Esophagus squamous epithelium (tissue), 5 donors: ENCODE measurements at regions not wholly inside any gene's neighbourhood (a gene's known extent, or its start where the extent isn't known, plus 50 kb on each side); places are given as distances from the start of the nearest gene placed in this dataset.

ENCODE experiments used
- DNase-seq: peaks from one replicate; lab custom pipeline; 2025; lab: John Stamatoyannopoulos, UW
- H3K27ac ChIP-seq, 4 donors: fragments of 200-600 bp; sonication (generic); one replicate each; pipeline ENCODE4 v1.5.1; 2016 to 2019; ENCODE audit warnings: mild to moderate bottlenecking in 1 of 4
- H3K27me3 ChIP-seq, 4 donors: fragments of 200-600 bp; sonication (generic); 1 replicate in 3 of 4; 2 replicates in 1 of 4; pipeline versions ENCODE4 v1.5.1 to v1.6.0; 2017 to 2021; ENCODE audit warnings: antibody characterized with exemption in 1 of 4
- H3K36me3 ChIP-seq, 3 donors: fragments of 200-600 bp; sonication (generic); one replicate each; pipeline ENCODE4 v1.5.1; 2016 to 2019
- H3K4me1 ChIP-seq, 3 donors: fragments of 200-600 bp; sonication (generic); one replicate each; pipeline ENCODE4 v1.5.1; 2017 to 2019
- H3K4me3 ChIP-seq, 4 donors: fragments of 200-600 bp; sonication (generic); 1 replicate in 3 of 4; 2 replicates in 1 of 4; pipeline ENCODE4 v1.5.1; 2016 to 2019; ENCODE audit warnings: mild to moderate bottlenecking in 2 of 4, moderate library complexity in 1 of 4
- H3K9me3 ChIP-seq, 3 donors: fragments of 200-600 bp; sonication (generic); one replicate each; pipeline ENCODE4 v1.5.1; 2016 to 2019
- CTCF ChIP-seq, 6 experiments: fragments of 450-650 bp in 4 of 6; fragments of 200-600 bp in 2 of 6; sonication (generic) in 2 of 6; IDR thresholded peaks; one replicate each; pipeline ENCODE4 v1.5.1; 2016 to 2019; ENCODE audit warnings: antibody characterized with exemption in 6 of 6, mild to moderate bottlenecking in 4 of 6, moderate library complexity in 4 of 6
- POLR2A ChIP-seq, 4 donors: fragments of 450-650 bp; IDR thresholded peaks; one replicate each; pipeline ENCODE4 v1.6.1; 2017; ENCODE audit warnings: antibody characterized with exemption in 4 of 4, mild to moderate bottlenecking in 4 of 4, moderate library complexity in 3 of 4
- WGBS, 2 donors: methylation state at CpG; one replicate each; pipeline ENCODE4 v1.1.5; 2018; 5-methylcytosine and 5-hydroxymethylcytosine counted together
- intact Hi-C: fragments of 100-400 bp; cut with DNase I; formaldehyde crosslinking; loops from one replicate; pipeline ENCODE4 v1.15.0; 2022
- donor health status: DM: yes; HTN: yes; CAD: no.

DNA sequence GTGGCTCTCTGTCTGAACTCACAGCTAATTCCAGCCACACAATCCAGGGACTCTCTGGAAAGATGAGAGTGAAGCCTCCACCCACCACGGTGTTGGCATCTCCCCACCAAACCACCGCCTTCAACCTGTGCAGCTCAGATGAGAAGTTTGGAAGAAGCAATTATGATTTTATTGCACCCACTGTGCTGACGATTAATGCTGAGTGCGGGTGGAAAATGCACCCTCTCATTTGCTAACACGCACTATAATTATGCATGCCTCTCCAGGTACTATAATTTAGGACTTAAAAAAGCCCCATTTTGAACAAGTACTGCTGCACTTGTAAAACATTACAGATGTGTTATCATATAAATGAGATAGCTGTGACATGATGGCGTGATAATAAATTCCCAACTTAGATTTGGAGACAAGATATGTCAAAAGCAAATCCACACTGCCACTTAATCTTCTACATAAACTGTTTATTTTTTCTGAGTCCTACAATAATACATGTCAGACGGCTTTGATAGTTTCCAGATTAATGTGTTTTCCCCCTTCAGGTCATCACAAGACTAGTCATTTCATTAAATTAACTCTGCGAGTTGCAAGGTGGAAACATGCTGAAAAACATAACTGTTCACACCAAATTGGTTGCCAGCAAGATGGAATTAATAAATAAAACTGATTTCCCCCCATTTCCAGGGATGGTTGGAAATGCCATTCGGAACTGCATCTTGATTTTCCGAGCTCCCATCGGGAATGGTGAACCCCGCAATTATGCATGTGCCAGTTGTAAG lies 466.5 kb upstream of the MAF start:
- DNase-seq = no peak
- 70 to 73% methylated on average over 12 of the region's 12 CpGs for WGBS, 2 donors
- H3K27me3 ChIP-seq = no peaks in the 10 kb centered on the region
- H3K27ac ChIP-seq = peak overlapping the region in 1 of 4 donors; percentile 52
- H3K4me1 ChIP-seq = peaks cover 3 to 62% (median 6%) of the 10 kb centered on the region in 3 donors
- no peak overlapping the region for H3K4me3 ChIP-seq
- intact Hi-C loops = no loop called here
- H3K36me3 ChIP-seq = no peaks in the 10 kb centered on the region
- no peaks in the 10 kb centered on the region for H3K9me3 ChIP-seq
- no peak for TF ChIP-seq CTCF (IDR thresholded peaks at IDR 0.05)
- TF ChIP-seq POLR2A (IDR thresholded peaks at IDR 0.05) = no peak

DNA sequence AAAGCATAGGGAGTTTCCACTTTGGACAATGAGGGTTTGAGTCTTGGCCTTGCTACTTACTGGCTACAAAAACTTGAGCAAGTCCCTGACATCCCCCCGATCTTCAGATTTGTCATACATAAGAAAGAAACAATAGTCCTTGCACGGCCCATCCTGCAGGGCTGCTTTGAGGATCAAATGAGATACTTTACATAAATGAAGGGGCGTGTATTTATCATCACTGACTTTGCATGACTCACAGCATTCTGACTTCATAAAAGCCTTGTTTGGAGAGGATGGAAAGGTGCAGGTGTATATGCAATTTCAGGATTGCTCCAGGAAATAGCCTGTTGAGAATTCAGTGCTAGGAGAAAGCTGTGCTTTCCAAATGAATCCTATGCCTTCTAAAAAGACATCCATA lies 465.0 kb upstream of the MAF start:
- H3K36me3 ChIP-seq = no peaks in the 10 kb centered on the region
- 23 to 66% methylated on average over 3 of the region's 3 CpGs for WGBS, 2 donors
- H3K9me3 ChIP-seq = no peaks in the 10 kb centered on the region
- TF ChIP-seq POLR2A (IDR thresholded peaks at IDR 0.05) (no peak), CTCF (IDR thresholded peaks at IDR 0.05) (peak in 1 of 6 experiments; percentile 21)
- no peak for DNase-seq
- no peaks in the 10 kb centered on the region for H3K27me3 ChIP-seq
- peak overlapping the region in 2 of 4 donors; percentile 31 to 52 for H3K27ac ChIP-seq
- H3K4me1 ChIP-seq = peaks cover 3 to 62% (median 6%) of the 10 kb centered on the region in 3 donors
- intact Hi-C loops = no loop called here
- no peak overlapping the region for H3K4me3 ChIP-seq

DNA sequence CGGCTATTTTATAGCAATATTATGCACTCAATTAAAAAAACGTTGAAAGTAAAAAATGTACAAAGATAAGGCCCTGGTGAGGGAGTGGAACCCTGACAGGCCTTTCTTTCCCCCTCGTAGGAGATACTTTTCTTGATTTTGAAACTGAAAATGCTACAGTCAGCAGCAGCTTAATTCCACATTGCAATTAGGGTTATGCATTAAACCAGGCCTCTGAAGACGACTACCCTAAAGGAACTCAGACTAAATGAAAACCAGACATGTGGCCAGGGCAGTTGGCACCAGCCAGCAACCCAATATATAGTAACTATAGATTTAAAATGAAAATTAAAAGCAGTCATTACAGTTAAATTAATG lies 463.2 kb upstream of the MAF start:
- H3K27ac ChIP-seq = peak overlapping the region in 2 of 4 donors; percentile 33 to 62
- WGBS, 2 donors = 76 to 78% methylated on average over 4 of the region's 4 CpGs
- no peak overlapping the region for H3K4me3 ChIP-seq
- no peaks in the 10 kb centered on the region for H3K27me3 ChIP-seq
- no peak for DNase-seq
- H3K4me1 ChIP-seq = peaks cover 11 to 61% (median 12%) of the 10 kb centered on the region in 3 donors
- TF ChIP-seq CTCF (IDR thresholded peaks at IDR 0.05) = no peak
- no peak for TF ChIP-seq POLR2A (IDR thresholded peaks at IDR 0.05)
- H3K36me3 ChIP-seq = no peaks in the 10 kb centered on the region
- no peaks in the 10 kb centered on the region for H3K9me3 ChIP-seq
- intact Hi-C loops = no loop called here

- intact Hi-C loops = no loop called here
- H3K9me3 ChIP-seq = no peaks in the 10 kb centered on the region
- no peaks in the 10 kb centered on the region for H3K36me3 ChIP-seq
- no peak for TF ChIP-seq CTCF (IDR thresholded peaks at IDR 0.05)
- no peak for TF ChIP-seq POLR2A (IDR thresholded peaks at IDR 0.05)
- H3K27ac ChIP-seq = peak overlapping the region in 2 of 4 donors; percentile 33 to 62
- H3K27me3 ChIP-seq = no peaks in the 10 kb centered on the region
- DNase-seq = no peak
- 43 to 67% methylated on average over 7 of the region's 7 CpGs for WGBS, 2 donors
- H3K4me1 ChIP-seq = peaks cover 16 to 66% (median 17%) of the 10 kb centered on the region in 3 donors
- H3K4me3 ChIP-seq = no peak overlapping the region
Observed at GRCh38 chr16:80063031-80063712, 462.6 kb upstream of the MAF start.

- intact Hi-C loops = no loop called here
- H3K27ac ChIP-seq = no peak overlapping the region
- no peak for TF ChIP-seq CTCF (IDR thresholded peaks at IDR 0.05)
- no peak for TF ChIP-seq POLR2A (IDR thresholded peaks at IDR 0.05)
- H3K4me1 ChIP-seq = peaks cover 18 to 73% (median 22%) of the 10 kb centered on the region in 3 donors
- no peaks in the 10 kb centered on the region for H3K36me3 ChIP-seq
- no peak overlapping the region for H3K4me3 ChIP-seq
- no peaks in the 10 kb centered on the region for H3K27me3 ChIP-seq
- DNase-seq = no peak
- WGBS, 2 donors = 89 to 90% methylated on average over 7 to 12 of the region's 12 CpGs
- H3K9me3 ChIP-seq = no peaks in the 10 kb centered on the region
Observed at GRCh38 chr16:80062361-80063030, 462.0 kb upstream of the MAF start.
